ENCODE measurements at regions not wholly inside any gene's neighbourhood (a gene's known extent, or its start where the extent isn't known, plus 50 kb on each side); places are given as distances from the start of the nearest gene placed in this dataset.
"Not testable (repeated sequence)": the region's sequence is repeated elsewhere in the genome, so short reads cannot be mapped to it uniquely, and the experiment has no call there.

GRCh38 chr7:152502813-152503790 lies 67.3 kb upstream of the KMT2C start:
- Histone ChIP-seq H3K9me3 (replicated peaks) (no peaks in the 10 kb centered on the region), H3K4me3 (no peak overlapping the region), H3K4me1 (no peaks in the 10 kb centered on the region), H3K27me3 (no peaks in the 10 kb centered on the region), H3K36me3 (no peaks in the 10 kb centered on the region), H3K27ac (no peak overlapping the region)
- DNase-seq = no peak

- H3K4me3 ChIP-seq = no peak overlapping the region
- no peak overlapping the region for H3K27ac ChIP-seq
- no peaks in the 10 kb centered on the region for H3K9me3 ChIP-seq (replicated peaks)
- H3K4me1 ChIP-seq = no peaks in the 10 kb centered on the region
- DNase-seq = no peak
- H3K36me3 ChIP-seq = no peaks in the 10 kb centered on the region
- H3K27me3 ChIP-seq = no peaks in the 10 kb centered on the region
These were observed 65.7 kb upstream of the KMT2C start for GRCh38 chr7:152501506-152501905.

- not testable (repeated sequence) for H3K4me3 ChIP-seq; H3K9me3 ChIP-seq (replicated peaks); H3K27ac ChIP-seq; DNase-seq; H3K4me1 ChIP-seq; H3K27me3 ChIP-seq; H3K36me3 ChIP-seq
These were observed 64.2 kb upstream of the KMT2C start for GRCh38 chr7:152499969-152500368.

GRCh38 chr7:152495867-152496266 lies 60.1 kb upstream of the KMT2C start:
- no peaks in the 10 kb centered on the region for H3K27me3 ChIP-seq
- no peak for DNase-seq
- no peak overlapping the region for H3K27ac ChIP-seq
- H3K4me1 ChIP-seq = no peaks in the 10 kb centered on the region
- no peaks in the 10 kb centered on the region for H3K9me3 ChIP-seq (replicated peaks)
- H3K4me3 ChIP-seq = no peak overlapping the region
- no peaks in the 10 kb centered on the region for H3K36me3 ChIP-seq

GRCh38 chr7:152492952-152493351 lies 57.1 kb upstream of the KMT2C start:
- no peaks in the 10 kb centered on the region for H3K4me1 ChIP-seq
- no peak overlapping the region for H3K27ac ChIP-seq
- no peaks in the 10 kb centered on the region for H3K36me3 ChIP-seq
- H3K9me3 ChIP-seq (replicated peaks) = no peaks in the 10 kb centered on the region
- DNase-seq = no peak
- no peaks in the 10 kb centered on the region for H3K27me3 ChIP-seq
- H3K4me3 ChIP-seq = no peak overlapping the region

GRCh38 chr7:152489044-152489443 lies 53.2 kb upstream of the KMT2C start:
- Histone ChIP-seq H3K4me1 (no peaks in the 10 kb centered on the region), H3K27me3 (no peaks in the 10 kb centered on the region), H3K4me3 (no peak overlapping the region), H3K9me3 (replicated peaks) (no peaks in the 10 kb centered on the region), H3K27ac (no peak overlapping the region), H3K36me3 (no peaks in the 10 kb centered on the region)
- DNase-seq = no peak

GRCh38 chr7:152486968-152487367 lies 51.2 kb upstream of the KMT2C start:
- Histone ChIP-seq H3K27ac (no peak overlapping the region), H3K27me3 (no peaks in the 10 kb centered on the region)
- no peak for DNase-seq

GRCh38 chr7:152485826-152486225 lies 50.0 kb upstream of the KMT2C start:
- Histone ChIP-seq H3K4me3 (no peak overlapping the region), H3K9me3 (replicated peaks) (no peaks in the 10 kb centered on the region; the same call in 1 of the 2 replicates), H3K27ac (no peak overlapping the region), H3K4me1 (no peaks in the 10 kb centered on the region), H3K36me3 (no peaks in the 10 kb centered on the region), H3K27me3 (no peaks in the 10 kb centered on the region)
- DNase-seq = no peak

More at GRCh38 chr7:152486968-152487367, 51.2 kb upstream of the KMT2C start:
- Histone ChIP-seq H3K36me3 (no peaks in the 10 kb centered on the region), H3K9me3 (replicated peaks) (no peaks in the 10 kb centered on the region), H3K4me3 (no peak overlapping the region), H3K4me1 (no peaks in the 10 kb centered on the region)
